ENCODE measurements at regions not wholly inside any gene's neighbourhood (a gene's known extent, or its start where the extent isn't known, plus 50 kb on each side); places are given as distances from the start of the nearest gene placed in this dataset.
"Not testable (repeated sequence)": the region's sequence is repeated elsewhere in the genome, so short reads cannot be mapped to it uniquely, and the experiment has no call there.

- Histone ChIP-seq H3K9me3 (no peaks in the 10 kb centered on the region), H3K4me3 (no peak overlapping the region), H3K36me3 (ENCODE audit: low read depth) (no peaks in the 10 kb centered on the region), H3K4me1 (ENCODE audit: low read depth) (no peaks in the 10 kb centered on the region)
- no peak for TF ChIP-seq CTCF (IDR thresholded peaks at IDR 0.05)
- intact Hi-C loops (cut with DNase I, micrococcal nuclease): no loop called here
- no peak for DNase-seq
- ATAC-seq: no peak
Observed at GRCh38 chr5:57368010-57368409, 114.6 kb downstream of the ACTBL2 start.

- DNase-seq (no peak), ATAC-seq (no peak)
- intact Hi-C loops (cut with DNase I, micrococcal nuclease): no loop called here
Observed at GRCh38 chr5:57366744-57367143, 115.9 kb downstream of the ACTBL2 start.

GRCh38 chr5:57362951-57363350, 119.7 kb downstream of the ACTBL2 start:
- H3K9me3 ChIP-seq: no peaks in the 10 kb centered on the region
- intact Hi-C loops (cut with DNase I, micrococcal nuclease): no loop called here
- DNase-seq: no peak
- no peaks in the 10 kb centered on the region for H3K4me1 ChIP-seq (ENCODE audit: low read depth)
- H3K36me3 ChIP-seq (ENCODE audit: low read depth): no peaks in the 10 kb centered on the region
- no peak for ATAC-seq
- no peak for TF ChIP-seq CTCF (IDR thresholded peaks at IDR 0.05)
- H3K4me3 ChIP-seq: no peak overlapping the region

More at GRCh38 chr5:57366744-57367143, 115.9 kb downstream of the ACTBL2 start:
- Histone ChIP-seq H3K4me3 (no peak overlapping the region), H3K9me3 (no peaks in the 10 kb centered on the region), H3K36me3 (ENCODE audit: low read depth) (no peaks in the 10 kb centered on the region), H3K4me1 (ENCODE audit: low read depth) (no peaks in the 10 kb centered on the region)
- TF ChIP-seq CTCF (IDR thresholded peaks at IDR 0.05): no peak

- H3K9me3 ChIP-seq: no peaks in the 10 kb centered on the region
- H3K4me3 ChIP-seq: no peak overlapping the region
- TF ChIP-seq CTCF (IDR thresholded peaks at IDR 0.05): no peak
- no peaks in the 10 kb centered on the region for H3K36me3 ChIP-seq (ENCODE audit: low read depth)
- no peaks in the 10 kb centered on the region for H3K4me1 ChIP-seq (ENCODE audit: low read depth)
- no peak for DNase-seq
- no peak for ATAC-seq
- intact Hi-C loops (cut with DNase I, micrococcal nuclease): no loop called here
Observed at GRCh38 chr5:57360871-57361270, 121.7 kb downstream of the ACTBL2 start.

GRCh38 chr5:57358796-57359592, 123.6 kb downstream of the ACTBL2 start:
- no peak overlapping the region for H3K4me3 ChIP-seq
- H3K4me1 ChIP-seq (ENCODE audit: low read depth): no peaks in the 10 kb centered on the region
- DNase-seq (no peak), ATAC-seq (no peak)
- H3K36me3 ChIP-seq (ENCODE audit: low read depth): no peaks in the 10 kb centered on the region
- no peak for TF ChIP-seq CTCF (IDR thresholded peaks at IDR 0.05)
- intact Hi-C loops (cut with DNase I, micrococcal nuclease): no loop called here
- no peaks in the 10 kb centered on the region for H3K9me3 ChIP-seq

GRCh38 chr5:57356850-57357249, 125.8 kb downstream of the ACTBL2 start:
- H3K4me1 ChIP-seq (ENCODE audit: low read depth); H3K36me3 ChIP-seq (ENCODE audit: low read depth); ATAC-seq; H3K9me3 ChIP-seq; DNase-seq; H3K4me3 ChIP-seq; intact Hi-C loops (cut with DNase I, micrococcal nuclease): not testable (repeated sequence)
